ENCODE measurements at regions not wholly inside any gene's neighbourhood (a gene's known extent, or its start where the extent isn't known, plus 50 kb on each side); places are given as distances from the start of the nearest gene placed in this dataset.
"Not testable (repeated sequence)": the region's sequence is repeated elsewhere in the genome, so short reads cannot be mapped to it uniquely, and the experiment has no call there.

DNA sequence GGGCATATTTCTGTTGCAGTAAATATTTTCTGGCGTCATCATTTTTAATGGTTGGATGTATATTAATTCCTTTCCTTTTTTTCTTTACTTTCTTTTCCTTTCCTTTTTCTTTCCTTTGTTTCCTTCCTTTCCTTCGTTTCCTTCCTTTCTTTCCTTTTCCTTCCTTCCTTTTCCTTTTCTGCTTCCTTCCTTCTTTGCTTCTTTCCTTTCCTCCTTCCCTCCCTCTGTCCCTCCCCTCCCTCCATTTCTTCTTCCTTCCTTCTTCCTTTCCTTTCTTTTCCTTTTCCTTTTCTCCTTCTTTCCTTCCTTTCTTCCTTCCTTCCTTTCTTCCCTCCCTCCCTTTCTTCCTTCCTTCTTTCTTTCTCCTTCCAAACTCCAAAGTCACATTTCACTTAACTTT is 54.9 kb upstream of the LYSMD4 start:
- TF ChIP-seq ZNF274 (IDR thresholded peaks at IDR 0.05; ENCODE audit: low read depth, low read length), result no peak
- H3K4me3 ChIP-seq (ENCODE audit: low read length), result no peak overlapping the region

DNA sequence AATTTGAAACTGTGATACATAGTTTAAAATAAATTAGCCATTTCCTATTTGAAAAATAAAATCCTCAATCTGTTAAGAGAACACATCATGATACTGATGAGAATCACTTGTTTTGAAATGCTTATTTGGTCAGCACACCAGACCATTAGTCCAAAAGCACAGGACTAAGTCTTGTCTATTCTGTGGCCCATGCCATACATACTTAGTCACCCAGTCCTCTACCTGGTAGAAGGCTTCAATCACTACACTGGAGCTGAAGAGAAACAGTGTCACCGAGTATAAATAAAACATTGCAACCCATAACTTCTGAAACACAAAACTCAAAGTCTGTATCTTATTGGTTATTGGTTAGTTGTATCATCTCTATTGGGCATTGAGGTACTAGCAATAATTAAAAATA is 51.6 kb upstream of the LYSMD4 start:
- not testable (repeated sequence) for H3K4me3 ChIP-seq (ENCODE audit: low read length)

DNA sequence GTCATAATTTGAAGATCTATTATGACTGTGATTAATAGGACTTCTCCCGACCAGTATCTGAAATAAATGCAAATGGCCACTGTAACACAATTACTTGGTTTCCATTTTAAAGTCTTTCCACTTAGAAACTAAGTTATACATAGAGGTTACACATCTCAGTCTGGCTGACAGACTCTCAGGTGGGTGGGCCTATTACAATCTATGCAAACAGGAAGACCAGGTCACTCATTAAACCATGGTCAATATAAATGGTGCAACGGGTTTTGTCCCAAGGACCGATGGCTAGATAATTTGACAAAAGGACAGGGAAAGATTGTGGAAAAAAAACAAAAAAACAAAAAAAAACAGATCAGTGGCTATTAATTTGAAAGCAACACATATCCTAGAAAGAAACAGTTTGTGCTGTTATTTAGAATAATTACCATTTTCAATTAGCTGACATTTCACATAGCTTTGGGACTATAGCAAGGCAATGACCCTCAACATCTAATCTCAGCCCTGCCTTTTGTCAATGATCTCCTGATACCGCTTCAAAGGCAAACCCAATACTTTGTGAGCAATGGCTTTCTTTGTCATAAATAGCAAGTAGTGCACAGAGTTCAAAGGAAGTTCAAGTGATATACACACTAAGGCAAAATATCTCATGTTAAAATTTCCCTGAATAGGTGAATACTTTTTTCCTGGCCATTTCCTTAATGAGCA is 50.8 kb upstream of the LYSMD4 start:
- not testable (repeated sequence) for H3K4me3 ChIP-seq (ENCODE audit: low read length)

Measured in GM08714 (cell line).